ENCODE measurements at regions not wholly inside any gene's neighbourhood (a gene's known extent, or its start where the extent isn't known, plus 50 kb on each side); places are given as distances from the start of the nearest gene placed in this dataset.

GRCh38 chr7:33760834-33761233 is 144.5 kb upstream of the BMPER start:
- H3K4me1 ChIP-seq (ENCODE audit: low read length): no peaks in the 10 kb centered on the region
- TF ChIP-seq EZH2 (optimal IDR thresholded peaks at IDR 0.05; ENCODE audit: low read depth, low read length) (no peak), EZH2phosphoT487 (IDR thresholded peaks at IDR 0.05; ENCODE audit: low read length) (no peak), CTCF (IDR thresholded peaks at IDR 0.05; ENCODE audit: low read length) (no peak)
- H3K79me2 ChIP-seq (ENCODE audit: low read length): no peaks in the 10 kb centered on the region
- H3K9ac ChIP-seq (ENCODE audit: low read length): no peak overlapping the region
- no peak overlapping the region for H3K4me3 ChIP-seq (ENCODE audit: low read length)
- H3F3A ChIP-seq (ENCODE audit: insufficient read depth, low read length): no peaks in the 10 kb centered on the region
- no peak overlapping the region for H3K27ac ChIP-seq (ENCODE audit: low read length)
- DNase-seq: no peak
- H3K9me2 ChIP-seq (replicated peaks; ENCODE audit: insufficient read depth, low read length): no peaks in the 10 kb centered on the region
- no peaks in the 10 kb centered on the region for H3K9me3 ChIP-seq (replicated peaks; ENCODE audit: insufficient read depth, low read length)
- no peak overlapping the region for H2AFZ ChIP-seq (ENCODE audit: low read length)
- no peaks in the 10 kb centered on the region for H4K20me1 ChIP-seq (ENCODE audit: insufficient read depth, low read length)
- H3K4me2 ChIP-seq (ENCODE audit: low read depth, low read length): no peak overlapping the region
- H3K36me3 ChIP-seq (replicated peaks; ENCODE audit: insufficient read depth, low read length): no peaks in the 10 kb centered on the region
- H3K27me3 ChIP-seq (replicated peaks; ENCODE audit: insufficient read depth, low read length): no peaks in the 10 kb centered on the region

- Histone ChIP-seq H3K9me2 (replicated peaks; ENCODE audit: insufficient read depth, low read length) (no peaks in the 10 kb centered on the region), H2AFZ (ENCODE audit: low read length) (no peak overlapping the region), H3K9me3 (replicated peaks; ENCODE audit: insufficient read depth, low read length) (no peaks in the 10 kb centered on the region), H3K36me3 (replicated peaks; ENCODE audit: insufficient read depth, low read length) (no peaks in the 10 kb centered on the region), H3K27me3 (replicated peaks; ENCODE audit: insufficient read depth, low read length) (no peaks in the 10 kb centered on the region), H3K79me2 (ENCODE audit: low read length) (no peaks in the 10 kb centered on the region), H3K4me3 (ENCODE audit: low read length) (no peak overlapping the region), H4K20me1 (ENCODE audit: insufficient read depth, low read length) (no peaks in the 10 kb centered on the region), H3K27ac (ENCODE audit: low read length) (no peak overlapping the region), H3K4me2 (ENCODE audit: low read depth, low read length) (no peak overlapping the region), H3K9ac (ENCODE audit: low read length) (no peak overlapping the region), H3K4me1 (ENCODE audit: low read length) (no peaks in the 10 kb centered on the region), H3F3A (ENCODE audit: insufficient read depth, low read length) (no peaks in the 10 kb centered on the region)
- no peak for TF ChIP-seq CTCF (IDR thresholded peaks at IDR 0.05; ENCODE audit: low read length)
- TF ChIP-seq EZH2 (optimal IDR thresholded peaks at IDR 0.05; ENCODE audit: low read depth, low read length): no peak
- TF ChIP-seq EZH2phosphoT487 (IDR thresholded peaks at IDR 0.05; ENCODE audit: low read length): no peak
- no peak for DNase-seq
These were observed 143.8 kb upstream of the BMPER start for GRCh38 chr7:33761449-33762080.

- Histone ChIP-seq H3K9ac (ENCODE audit: low read length) (no peak overlapping the region), H3K79me2 (ENCODE audit: low read length) (no peaks in the 10 kb centered on the region), H3F3A (ENCODE audit: insufficient read depth, low read length) (no peaks in the 10 kb centered on the region), H3K9me2 (replicated peaks; ENCODE audit: insufficient read depth, low read length) (no peaks in the 10 kb centered on the region), H3K27ac (ENCODE audit: low read length) (no peak overlapping the region), H3K27me3 (replicated peaks; ENCODE audit: insufficient read depth, low read length) (no peaks in the 10 kb centered on the region), H4K20me1 (ENCODE audit: insufficient read depth, low read length) (no peaks in the 10 kb centered on the region), H3K36me3 (replicated peaks; ENCODE audit: insufficient read depth, low read length) (no peaks in the 10 kb centered on the region), H2AFZ (ENCODE audit: low read length) (no peak overlapping the region), H3K9me3 (replicated peaks; ENCODE audit: insufficient read depth, low read length) (no peaks in the 10 kb centered on the region), H3K4me3 (ENCODE audit: low read length) (no peak overlapping the region), H3K4me2 (ENCODE audit: low read depth, low read length) (no peak overlapping the region), H3K4me1 (ENCODE audit: low read length) (no peaks in the 10 kb centered on the region)
- TF ChIP-seq EZH2phosphoT487 (IDR thresholded peaks at IDR 0.05; ENCODE audit: low read length) (no peak), CTCF (IDR thresholded peaks at IDR 0.05; ENCODE audit: low read length) (no peak)
- DNase-seq: no peak
These were observed 143.0 kb upstream of the BMPER start for GRCh38 chr7:33762151-33762910.

Data from MM.1S (cell line).